COLO668 (cell line): ENCODE measurements at regions not wholly inside any gene's neighbourhood (a gene's known extent, or its start where the extent isn't known, plus 50 kb on each side); places are given as distances from the start of the nearest gene placed in this dataset.

Experiments used
- DNase-seq: peaks from one replicate; lab custom pipeline; 2025; ENCODE audit not compliant: unreplicated experiment; lab: John Stamatoyannopoulos, UW

GRCh38 chr1:221804303-221804702 is 62.4 kb upstream of the DUSP10 start:
- DNase-seq, result no peak

- DNase-seq, result no peak
Measured at GRCh38 chr1:221801773-221802516, 60.1 kb upstream of the DUSP10 start.

GRCh38 chr1:221801251-221801661 is 59.4 kb upstream of the DUSP10 start:
- DNase-seq, result no peak

GRCh38 chr1:221800831-221801230 is 58.9 kb upstream of the DUSP10 start:
- no peak for DNase-seq

GRCh38 chr1:221797506-221797905 is 55.6 kb upstream of the DUSP10 start:
- no peak for DNase-seq

- DNase-seq, result no peak
Measured at GRCh38 chr1:221796700-221797099, 54.8 kb upstream of the DUSP10 start.

GRCh38 chr1:221795380-221795779 is 53.5 kb upstream of the DUSP10 start:
- no peak for DNase-seq

GRCh38 chr1:221794935-221795334 is 53.0 kb upstream of the DUSP10 start:
- DNase-seq, result no peak

GRCh38 chr1:221794079-221794670 is 52.3 kb upstream of the DUSP10 start:
- no peak for DNase-seq

- DNase-seq, result no peak
Measured at GRCh38 chr1:221793439-221794078, 51.7 kb upstream of the DUSP10 start.

GRCh38 chr1:221791846-221792245 is 50.0 kb upstream of the DUSP10 start:
- DNase-seq, result no peak
